ENCODE measurements at regions not wholly inside any gene's neighbourhood (a gene's known extent, or its start where the extent isn't known, plus 50 kb on each side); places are given as distances from the start of the nearest gene placed in this dataset.

- TF ChIP-seq CTCF (IDR thresholded peaks at IDR 0.05): no peak
- no peak for TF ChIP-seq POLR2A (IDR thresholded peaks at IDR 0.05)
These were observed 582.8 kb upstream of the ZEB2 start for GRCh38 chr2:145102706-145103105.

Data from testis (tissue), 2 donors.